ENCODE measurements at regions not wholly inside any gene's neighbourhood (a gene's known extent, or its start where the extent isn't known, plus 50 kb on each side); places are given as distances from the start of the nearest gene placed in this dataset.

- no peak for TF ChIP-seq CTCF (IDR thresholded peaks at IDR 0.05)
- H3K4me3 ChIP-seq, result no peak overlapping the region
- H3K27ac ChIP-seq, result no peak overlapping the region
- DNase-seq (ENCODE audit: low spot score), result no peak
Measured at GRCh38 chr11:115104851-115105453, 399.3 kb downstream of the CADM1 start.

GRCh38 chr11:115111066-115111465 is 393.1 kb downstream of the CADM1 start:
- no peak for DNase-seq (ENCODE audit: low spot score)
- no peak for TF ChIP-seq CTCF (IDR thresholded peaks at IDR 0.05)
- no peak overlapping the region for H3K4me3 ChIP-seq
- no peak overlapping the region for H3K27ac ChIP-seq

GRCh38 chr11:115112754-115113153 is 391.5 kb downstream of the CADM1 start:
- no peak for TF ChIP-seq CTCF (IDR thresholded peaks at IDR 0.05)
- no peak overlapping the region for H3K4me3 ChIP-seq
- no peak for DNase-seq (ENCODE audit: low spot score)
- H3K27ac ChIP-seq, result no peak overlapping the region

- DNase-seq (ENCODE audit: low spot score), result no peak
- no peak for TF ChIP-seq CTCF (IDR thresholded peaks at IDR 0.05)
- no peak overlapping the region for H3K4me3 ChIP-seq
- H3K27ac ChIP-seq, result no peak overlapping the region
Measured at GRCh38 chr11:115117956-115118493, 386.2 kb downstream of the CADM1 start.

GRCh38 chr11:115119146-115119545 is 385.1 kb downstream of the CADM1 start:
- Histone ChIP-seq H3K4me3 (no peak overlapping the region), H3K27ac (no peak overlapping the region)
- no peak for TF ChIP-seq CTCF (IDR thresholded peaks at IDR 0.05)
- no peak for DNase-seq (ENCODE audit: low spot score)
